Neural cell (in vitro differentiated cells): ENCODE measurements at regions not wholly inside any gene's neighbourhood (a gene's known extent, or its start where the extent isn't known, plus 50 kb on each side); places are given as distances from the start of the nearest gene placed in this dataset.
"Not testable (repeated sequence)": the region's sequence is repeated elsewhere in the genome, so short reads cannot be mapped to it uniquely, and the experiment has no call there.

Experiments used
- EP300 ChIP-seq: fragments of 450-650 bp; conservative IDR thresholded peaks from 2 replicates; pipeline ENCODE4 v1.6.1; 2014; ENCODE audit warnings: antibody characterized with exemption, mild to moderate bottlenecking, moderate library complexity; ENCODE audit not compliant: poor library complexity, severe bottlenecking
- EZH2 ChIP-seq: fragments of 200-600, 300-800 bp; shearing (Covaris generic), sonication (generic); IDR thresholded peaks from 2 replicates; pipeline ENCODE4 v1.6.1; 2014; ENCODE audit warnings: antibody characterized with exemption, low read length, borderline replicate concordance, mild to moderate bottlenecking; ENCODE audit not compliant: insufficient read depth, poor library complexity, severe bottlenecking
- POLR2AphosphoS5 ChIP-seq: IDR thresholded peaks from 2 replicates; pipeline ENCODE4 v1.6.1; 2012
- SMC3 ChIP-seq: fragments of 450-650 bp; conservative IDR thresholded peaks from 2 replicates; pipeline ENCODE4 v1.6.1; 2014; ENCODE audit warnings: antibody characterized with exemption, mild to moderate bottlenecking, moderate library complexity; ENCODE audit not compliant: poor library complexity
- TF ChIP-seq, protein P1 (sequence below): fragments of 450-650 bp; IDR thresholded peaks from 2 replicates; pipeline ENCODE4 v1.5.1; 2014; ENCODE audit warnings: antibody characterized with exemption, mild to moderate bottlenecking, moderate library complexity; ENCODE audit not compliant: poor library complexity, severe bottlenecking

- TF ChIP-seq, protein P1, sequence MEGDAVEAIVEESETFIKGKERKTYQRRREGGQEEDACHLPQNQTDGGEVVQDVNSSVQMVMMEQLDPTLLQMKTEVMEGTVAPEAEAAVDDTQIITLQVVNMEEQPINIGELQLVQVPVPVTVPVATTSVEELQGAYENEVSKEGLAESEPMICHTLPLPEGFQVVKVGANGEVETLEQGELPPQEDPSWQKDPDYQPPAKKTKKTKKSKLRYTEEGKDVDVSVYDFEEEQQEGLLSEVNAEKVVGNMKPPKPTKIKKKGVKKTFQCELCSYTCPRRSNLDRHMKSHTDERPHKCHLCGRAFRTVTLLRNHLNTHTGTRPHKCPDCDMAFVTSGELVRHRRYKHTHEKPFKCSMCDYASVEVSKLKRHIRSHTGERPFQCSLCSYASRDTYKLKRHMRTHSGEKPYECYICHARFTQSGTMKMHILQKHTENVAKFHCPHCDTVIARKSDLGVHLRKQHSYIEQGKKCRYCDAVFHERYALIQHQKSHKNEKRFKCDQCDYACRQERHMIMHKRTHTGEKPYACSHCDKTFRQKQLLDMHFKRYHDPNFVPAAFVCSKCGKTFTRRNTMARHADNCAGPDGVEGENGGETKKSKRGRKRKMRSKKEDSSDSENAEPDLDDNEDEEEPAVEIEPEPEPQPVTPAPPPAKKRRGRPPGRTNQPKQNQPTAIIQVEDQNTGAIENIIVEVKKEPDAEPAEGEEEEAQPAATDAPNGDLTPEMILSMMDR = not testable (repeated sequence)
- TF ChIP-seq POLR2AphosphoS5, EZH2, SMC3, EP300: not testable (repeated sequence)
Measured at GRCh38 chr6:125643967-125644661, 105.3 kb upstream of the HEY2 start.
